ENCODE measurements at regions not wholly inside any gene's neighbourhood (a gene's known extent, or its start where the extent isn't known, plus 50 kb on each side); places are given as distances from the start of the nearest gene placed in this dataset.

DNA sequence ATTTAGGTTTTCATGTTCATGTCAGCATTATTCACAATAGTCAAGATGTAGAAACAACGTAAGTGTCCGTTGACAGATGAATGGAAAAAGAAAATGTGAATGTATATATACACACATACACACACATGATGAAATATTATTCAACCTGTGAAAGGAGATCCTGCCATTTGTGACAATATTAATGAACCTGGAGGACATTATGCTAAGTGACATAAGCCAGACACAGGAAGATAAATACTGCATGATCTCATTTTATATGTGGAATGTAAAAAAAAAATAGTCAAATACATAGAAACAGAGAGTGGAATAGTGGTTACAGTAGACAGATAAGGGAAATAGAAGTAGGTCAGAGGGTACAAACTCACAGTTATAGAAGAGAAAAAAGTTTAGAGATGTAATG, 651.1 kb upstream of the MKI67 start:
- Histone ChIP-seq H3K4me2 (ENCODE audit: low read length) (no peak overlapping the region), H3K4me3 (ENCODE audit: low read length) (no peak overlapping the region), H3K9me3 (ENCODE audit: control insufficient read depth, insufficient read depth, low read length) (no peaks in the 10 kb centered on the region), H4K20me1 (ENCODE audit: control insufficient read depth, insufficient read depth, low read depth, low read length) (no peaks in the 10 kb centered on the region), H3K27ac (ENCODE audit: low read depth, low read length) (no peak overlapping the region), H3K27me3 (ENCODE audit: control insufficient read depth, low read length) (no peaks in the 10 kb centered on the region), H3K4me1 (ENCODE audit: control insufficient read depth, low read length) (no peaks in the 10 kb centered on the region), H3K79me2 (ENCODE audit: control insufficient read depth, low read length) (no peaks in the 10 kb centered on the region), H3K9me2 (replicated peaks; ENCODE audit: control insufficient read depth, low read length) (no peaks in the 10 kb centered on the region), H3F3A (ENCODE audit: control insufficient read depth, insufficient read depth) (no peaks in the 10 kb centered on the region), H3K36me3 (ENCODE audit: control insufficient read depth, low read length) (no peaks in the 10 kb centered on the region)
- TF ChIP-seq, protein P1, sequence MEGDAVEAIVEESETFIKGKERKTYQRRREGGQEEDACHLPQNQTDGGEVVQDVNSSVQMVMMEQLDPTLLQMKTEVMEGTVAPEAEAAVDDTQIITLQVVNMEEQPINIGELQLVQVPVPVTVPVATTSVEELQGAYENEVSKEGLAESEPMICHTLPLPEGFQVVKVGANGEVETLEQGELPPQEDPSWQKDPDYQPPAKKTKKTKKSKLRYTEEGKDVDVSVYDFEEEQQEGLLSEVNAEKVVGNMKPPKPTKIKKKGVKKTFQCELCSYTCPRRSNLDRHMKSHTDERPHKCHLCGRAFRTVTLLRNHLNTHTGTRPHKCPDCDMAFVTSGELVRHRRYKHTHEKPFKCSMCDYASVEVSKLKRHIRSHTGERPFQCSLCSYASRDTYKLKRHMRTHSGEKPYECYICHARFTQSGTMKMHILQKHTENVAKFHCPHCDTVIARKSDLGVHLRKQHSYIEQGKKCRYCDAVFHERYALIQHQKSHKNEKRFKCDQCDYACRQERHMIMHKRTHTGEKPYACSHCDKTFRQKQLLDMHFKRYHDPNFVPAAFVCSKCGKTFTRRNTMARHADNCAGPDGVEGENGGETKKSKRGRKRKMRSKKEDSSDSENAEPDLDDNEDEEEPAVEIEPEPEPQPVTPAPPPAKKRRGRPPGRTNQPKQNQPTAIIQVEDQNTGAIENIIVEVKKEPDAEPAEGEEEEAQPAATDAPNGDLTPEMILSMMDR (IDR thresholded peaks at IDR 0.05; ENCODE audit: low read depth, low read length, poor library complexity, severe bottlenecking) = no peak
- no peak for TF ChIP-seq EZH2phosphoT487 (IDR thresholded peaks at IDR 0.05; ENCODE audit: borderline replicate concordance, low read length)

DNA sequence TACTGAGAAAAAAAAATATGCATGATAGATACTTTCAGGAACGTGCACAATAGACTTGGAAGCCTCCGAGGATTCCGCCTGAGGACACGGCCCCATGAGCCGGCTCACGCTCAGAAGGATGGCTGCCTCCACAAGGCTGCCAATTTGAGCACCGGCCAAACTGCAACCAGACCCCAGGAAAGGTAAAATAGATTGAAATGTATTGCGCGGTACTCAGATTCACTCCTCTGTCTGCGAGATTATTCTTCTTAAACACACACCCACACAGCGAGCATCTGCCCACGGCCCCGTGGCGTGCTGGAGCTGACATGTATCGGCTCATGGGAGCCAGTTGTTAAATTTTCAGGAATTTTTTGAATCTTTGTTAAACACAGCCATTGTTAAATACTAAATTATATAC, 653.2 kb upstream of the MKI67 start:
- Histone ChIP-seq H3K36me3 (ENCODE audit: control insufficient read depth, low read length) (no peaks in the 10 kb centered on the region), H3K9me3 (ENCODE audit: control insufficient read depth, insufficient read depth, low read length) (no peaks in the 10 kb centered on the region), H3K27me3 (ENCODE audit: control insufficient read depth, low read length) (no peaks in the 10 kb centered on the region), H3K9me2 (replicated peaks; ENCODE audit: control insufficient read depth, low read length) (no peaks in the 10 kb centered on the region), H4K20me1 (ENCODE audit: control insufficient read depth, insufficient read depth, low read depth, low read length) (no peaks in the 10 kb centered on the region), H3K79me2 (ENCODE audit: control insufficient read depth, low read length) (no peaks in the 10 kb centered on the region), H3K4me1 (ENCODE audit: control insufficient read depth, low read length) (no peaks in the 10 kb centered on the region), H3K27ac (ENCODE audit: low read depth, low read length) (no peak overlapping the region), H3F3A (ENCODE audit: control insufficient read depth, insufficient read depth) (no peaks in the 10 kb centered on the region), H3K4me3 (ENCODE audit: low read length) (no peak overlapping the region), H3K4me2 (ENCODE audit: low read length) (no peak overlapping the region)
- TF ChIP-seq, protein P1 (IDR thresholded peaks at IDR 0.05; ENCODE audit: low read depth, low read length, poor library complexity, severe bottlenecking) = no peak
- TF ChIP-seq EZH2phosphoT487 (IDR thresholded peaks at IDR 0.05; ENCODE audit: borderline replicate concordance, low read length) = no peak

DNA sequence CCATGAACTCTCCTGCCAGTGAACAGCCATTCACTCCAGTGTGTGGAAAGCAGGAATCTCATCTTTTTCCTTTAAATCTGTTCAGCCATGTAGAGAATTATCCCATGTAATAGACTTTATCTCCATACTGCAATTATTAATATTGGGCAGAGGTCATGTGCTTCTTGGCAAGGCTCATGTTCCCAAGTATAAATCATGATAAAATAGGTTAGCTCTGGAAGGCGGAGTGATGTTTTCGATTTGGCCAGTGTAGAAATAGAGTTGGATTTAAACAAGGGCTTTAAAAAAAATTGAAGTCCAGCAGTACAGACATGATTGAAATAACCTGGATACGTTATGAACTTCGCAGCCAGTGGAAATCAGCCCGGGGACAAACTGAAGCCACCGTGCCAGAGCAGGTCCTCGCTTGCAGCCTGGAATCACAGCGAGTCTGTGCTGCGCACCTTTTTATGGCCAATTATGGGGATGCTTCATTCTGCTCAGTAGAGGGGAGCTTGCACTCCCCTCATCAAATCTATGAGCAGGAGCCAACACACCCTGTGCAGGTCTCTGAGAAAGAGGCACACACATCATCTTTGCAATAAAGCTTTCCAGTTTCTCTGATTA, 654.0 kb upstream of the MKI67 start:
- H3K36me3 ChIP-seq (ENCODE audit: control insufficient read depth, low read length) = no peaks in the 10 kb centered on the region
- no peaks in the 10 kb centered on the region for H3K27me3 ChIP-seq (ENCODE audit: control insufficient read depth, low read length)
- H3K4me2 ChIP-seq (ENCODE audit: low read length) = no peak overlapping the region
- no peaks in the 10 kb centered on the region for H3F3A ChIP-seq (ENCODE audit: control insufficient read depth, insufficient read depth)
- no peaks in the 10 kb centered on the region for H3K9me3 ChIP-seq (ENCODE audit: control insufficient read depth, insufficient read depth, low read length)
- no peak overlapping the region for H3K4me3 ChIP-seq (ENCODE audit: low read length)
- H3K4me1 ChIP-seq (ENCODE audit: control insufficient read depth, low read length) = no peaks in the 10 kb centered on the region
- no peaks in the 10 kb centered on the region for H3K79me2 ChIP-seq (ENCODE audit: control insufficient read depth, low read length)
- no peaks in the 10 kb centered on the region for H3K9me2 ChIP-seq (replicated peaks; ENCODE audit: control insufficient read depth, low read length)
- no peak overlapping the region for H3K27ac ChIP-seq (ENCODE audit: low read depth, low read length)
- H4K20me1 ChIP-seq (ENCODE audit: control insufficient read depth, insufficient read depth, low read depth, low read length) = no peaks in the 10 kb centered on the region
- no peak for TF ChIP-seq EZH2phosphoT487 (IDR thresholded peaks at IDR 0.05; ENCODE audit: borderline replicate concordance, low read length)
- TF ChIP-seq, protein P1 (IDR thresholded peaks at IDR 0.05; ENCODE audit: low read depth, low read length, poor library complexity, severe bottlenecking) = no peak

All from DOHH2 (cell line).